ENCODE measurements at regions not wholly inside any gene's neighbourhood (a gene's known extent, or its start where the extent isn't known, plus 50 kb on each side); places are given as distances from the start of the nearest gene placed in this dataset.

GRCh38 chr22:27488456-27489177 is 312.9 kb downstream of the MN1 start:
- no peak for DNase-seq (ENCODE audit: low spot score)
- no peak for TF ChIP-seq CTCF (IDR thresholded peaks at IDR 0.05)
- no peak for ATAC-seq (ENCODE audit: low FRiP score)

- TF ChIP-seq CTCF (IDR thresholded peaks at IDR 0.05) = no peak
- ATAC-seq (ENCODE audit: low FRiP score) (no peak), DNase-seq (ENCODE audit: low spot score) (no peak)
Observed at GRCh38 chr22:27489178-27489675, 312.3 kb downstream of the MN1 start.

- ATAC-seq (ENCODE audit: low FRiP score) (no peak), DNase-seq (ENCODE audit: low spot score) (no peak)
- no peak for TF ChIP-seq CTCF (IDR thresholded peaks at IDR 0.05)
Observed at GRCh38 chr22:27490080-27490479, 311.5 kb downstream of the MN1 start.

- no peak for DNase-seq (ENCODE audit: low spot score)
- TF ChIP-seq CTCF (IDR thresholded peaks at IDR 0.05) = no peak
- ATAC-seq (ENCODE audit: low FRiP score) = no peak
Observed at GRCh38 chr22:27491888-27492287, 309.7 kb downstream of the MN1 start.

GRCh38 chr22:27492566-27493201 is 308.9 kb downstream of the MN1 start:
- DNase-seq (ENCODE audit: low spot score) (no peak), ATAC-seq (ENCODE audit: low FRiP score) (no peak)
- TF ChIP-seq CTCF (IDR thresholded peaks at IDR 0.05) = no peak

- DNase-seq (ENCODE audit: low spot score) (no peak), ATAC-seq (ENCODE audit: low FRiP score) (no peak)
- TF ChIP-seq CTCF (IDR thresholded peaks at IDR 0.05) = no peak
Observed at GRCh38 chr22:27493796-27494195, 307.8 kb downstream of the MN1 start.

- TF ChIP-seq CTCF (IDR thresholded peaks at IDR 0.05) = no peak
- ATAC-seq (ENCODE audit: low FRiP score) (no peak), DNase-seq (ENCODE audit: low spot score) (no peak)
Observed at GRCh38 chr22:27494785-27495184, 306.8 kb downstream of the MN1 start.
